Stimulated activated CD4-positive, alpha-beta T cell treated with anti-CD3 and anti-CD28 coated beads, Interleukin-1b, Interleukin-23, amount 100 ng/mL, for 48 hours (primary cell): ENCODE measurements at regions not wholly inside any gene's neighbourhood (a gene's known extent, or its start where the extent isn't known, plus 50 kb on each side); places are given as distances from the start of the nearest gene placed in this dataset.
"Not testable (repeated sequence)": the region's sequence is repeated elsewhere in the genome, so short reads cannot be mapped to it uniquely, and the experiment has no call there.

Experiments used
- DNase-seq: peaks from one replicate; pipeline ENCODE4 v3.0.0-alpha.2; 2020

DNA sequence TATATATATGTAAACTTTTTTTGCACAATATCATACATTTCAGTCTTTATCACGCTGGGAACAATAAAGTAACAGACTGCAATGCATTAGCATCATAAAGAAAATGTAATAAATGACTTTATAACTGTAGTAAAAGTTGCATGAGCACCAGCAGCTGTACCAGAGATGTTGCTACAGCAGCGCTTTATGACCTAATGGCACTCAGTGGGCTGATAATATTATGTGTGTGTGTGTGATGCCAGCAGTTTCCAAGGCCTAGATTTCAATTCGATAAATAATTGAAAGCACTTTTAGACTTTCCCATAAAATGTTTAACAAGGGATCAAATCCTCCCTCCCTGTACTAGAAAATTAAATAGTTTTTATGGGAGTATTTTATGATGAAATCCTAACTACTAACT, 367.6 kb upstream of the AGA start:
- DNase-seq, result no peak

- DNase-seq, result no peak
Measured at GRCh38 chr4:177810220-177810619, 368.0 kb upstream of the AGA start.

DNA sequence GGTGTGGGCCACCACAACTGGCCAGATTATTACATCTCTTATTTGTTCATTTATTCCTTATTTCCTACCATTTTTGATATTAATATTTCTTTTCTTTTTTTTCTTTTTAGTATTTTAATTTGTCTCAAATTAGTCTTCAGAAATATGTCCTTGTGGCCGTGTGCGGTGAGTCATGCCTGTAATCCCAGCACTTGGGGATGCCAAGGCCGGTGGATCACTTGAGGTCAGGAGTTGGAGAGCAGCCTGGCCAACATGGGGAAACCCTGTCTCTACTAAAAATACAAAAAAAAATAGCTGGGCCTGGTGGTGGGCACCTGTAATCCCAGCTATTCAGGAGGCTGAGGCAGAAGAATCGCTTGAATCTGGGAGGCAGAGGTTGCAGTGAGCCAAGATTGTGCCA, 376.2 kb upstream of the AGA start:
- not testable (repeated sequence) for DNase-seq

DNA sequence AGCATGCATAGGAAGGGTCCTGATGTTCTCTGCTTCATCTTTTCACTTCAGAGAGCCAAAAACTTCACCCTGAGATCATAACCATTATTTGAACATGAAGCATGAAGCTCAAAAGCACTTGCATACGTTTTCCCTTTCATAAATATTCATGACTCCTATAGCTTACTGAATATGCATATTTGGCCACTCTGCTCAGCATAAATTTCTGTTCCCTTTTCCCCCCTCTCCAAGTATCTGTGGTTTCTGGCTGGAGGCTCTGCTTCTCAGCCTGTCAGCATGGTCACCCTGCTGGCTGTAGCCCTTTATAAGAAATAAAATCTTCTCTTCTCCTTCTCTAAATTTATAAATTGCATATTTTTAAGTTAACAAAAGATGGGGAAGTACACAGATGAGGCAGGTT, 384.7 kb upstream of the AGA start:
- DNase-seq, result no peak

GRCh38 chr4:177841258-177841657, 399.0 kb upstream of the AGA start:
- DNase-seq, result no peak

DNA sequence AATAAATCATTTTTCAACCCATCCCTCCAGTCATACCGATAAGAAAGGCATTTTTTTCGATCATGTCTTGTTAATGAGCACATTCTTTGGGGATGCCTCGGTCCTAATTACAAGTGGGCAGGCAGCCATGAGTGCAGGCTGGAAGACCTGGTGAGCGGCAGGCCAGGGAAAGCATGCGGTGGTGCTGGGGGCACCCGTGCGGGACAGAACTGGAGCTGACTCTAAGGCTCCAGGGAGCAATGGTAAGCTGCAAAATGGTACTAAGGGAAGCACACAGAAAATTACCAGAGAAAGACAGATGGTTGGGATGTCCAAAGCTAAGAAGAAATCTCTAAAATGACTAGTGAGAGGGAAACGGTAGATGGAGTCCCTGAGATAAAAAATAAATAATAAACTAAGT, 411.0 kb upstream of the AGA start:
- no peak for DNase-seq

DNA sequence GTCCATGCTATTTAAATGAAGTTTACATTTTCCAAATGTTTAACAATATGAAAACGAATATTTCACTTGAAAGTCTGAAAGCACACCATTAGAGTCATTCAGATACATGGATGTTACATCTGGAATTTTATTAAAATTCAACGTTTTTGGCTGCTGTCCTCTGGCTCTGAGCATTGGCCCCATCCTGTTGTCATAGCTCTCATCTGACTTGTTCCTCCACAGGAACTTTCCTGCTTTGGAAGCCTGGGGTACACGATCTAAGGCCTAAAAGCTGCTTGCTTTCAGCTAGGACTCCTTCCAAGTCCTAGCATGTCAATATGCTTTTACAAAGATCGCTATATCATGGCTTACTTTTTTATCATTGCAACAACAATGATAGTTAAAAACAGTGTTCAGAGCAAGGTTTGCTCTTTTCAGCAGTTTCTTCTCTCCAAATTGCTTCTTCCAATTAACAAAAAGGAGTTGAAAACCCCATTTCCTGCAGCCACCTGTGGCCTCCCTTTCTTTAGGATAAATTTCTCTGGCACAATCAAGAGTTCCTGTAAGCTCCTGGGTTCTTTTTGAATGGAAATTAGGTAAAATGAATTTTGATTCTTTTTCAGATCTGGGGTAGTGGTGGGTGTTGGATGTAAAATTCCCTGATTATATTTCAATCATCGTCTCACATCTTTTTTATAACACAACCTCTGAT, 413.4 kb upstream of the AGA start:
- no peak for DNase-seq

- no peak for DNase-seq
Measured at GRCh38 chr4:177860171-177860570, 417.9 kb upstream of the AGA start.

DNA sequence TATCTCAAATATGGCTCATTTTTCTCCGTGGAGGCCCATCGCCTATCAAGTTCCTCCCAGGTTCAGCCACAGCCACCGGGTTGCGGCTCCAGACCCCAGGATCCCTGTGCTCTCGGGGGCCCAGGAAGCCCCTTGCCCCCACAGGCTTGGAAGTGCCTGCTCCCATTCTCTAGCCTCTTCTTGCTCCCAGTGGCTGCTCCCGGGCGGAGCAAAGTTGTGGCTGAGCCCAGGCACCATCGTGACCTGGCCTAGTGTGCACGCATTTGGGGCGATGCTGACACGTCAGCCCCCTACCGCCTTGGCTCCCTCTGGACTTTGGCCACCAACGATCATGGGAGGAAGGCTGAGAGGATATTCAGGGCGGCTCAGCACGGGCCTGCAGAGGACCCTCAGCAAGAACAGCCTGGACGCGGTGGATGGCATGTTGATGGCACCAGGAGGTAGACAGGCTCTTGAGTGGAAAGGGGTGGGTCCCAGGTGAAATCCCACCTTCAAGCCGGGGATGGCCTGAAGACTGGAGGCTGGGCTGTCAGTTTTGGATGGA, 419.4 kb upstream of the AGA start:
- DNase-seq, result no peak

GRCh38 chr4:177862541-177863176, 420.4 kb upstream of the AGA start:
- DNase-seq, result no peak

- DNase-seq, result no peak
Measured at GRCh38 chr4:177879851-177880250, 437.6 kb upstream of the AGA start.

DNA sequence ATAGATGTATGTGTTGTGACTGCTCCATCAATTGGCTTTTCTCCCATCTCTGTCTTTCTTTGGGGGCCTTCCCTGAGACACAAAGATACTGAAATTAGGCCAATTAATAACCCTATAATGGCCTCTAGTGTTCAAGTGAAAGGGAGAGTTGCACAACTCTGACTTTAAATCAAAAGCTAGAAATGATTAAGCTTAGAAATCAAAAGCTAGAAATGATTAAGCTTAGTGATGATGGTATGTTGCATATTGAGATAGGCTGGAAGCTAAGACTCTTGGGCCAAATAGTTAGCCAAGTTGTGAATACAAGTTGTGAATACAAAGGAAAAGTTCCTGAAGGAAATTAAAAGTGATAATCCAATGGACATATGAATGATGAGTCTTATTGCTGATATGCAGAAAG, 452.9 kb upstream of the AGA start:
- no peak for DNase-seq

DNA sequence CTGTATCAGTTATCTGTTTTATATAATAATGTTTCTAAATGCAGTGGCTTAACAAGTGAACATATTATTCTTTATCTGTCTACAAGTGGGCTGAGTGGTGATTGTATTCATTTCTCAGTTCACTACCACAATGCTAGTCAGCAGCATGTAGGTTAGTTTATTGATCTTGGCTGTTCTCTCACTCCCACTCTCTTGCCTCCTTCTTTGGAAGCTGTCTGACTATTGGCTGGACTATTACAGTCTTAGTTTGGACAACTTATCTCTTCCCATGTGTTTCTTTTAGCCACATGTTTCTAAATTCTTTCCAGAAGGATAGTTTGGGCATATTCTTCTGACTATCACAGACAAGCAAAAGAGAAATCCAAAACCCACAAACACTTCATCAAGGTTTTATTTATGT, 459.5 kb upstream of the AGA start:
- no peak for DNase-seq

DNA sequence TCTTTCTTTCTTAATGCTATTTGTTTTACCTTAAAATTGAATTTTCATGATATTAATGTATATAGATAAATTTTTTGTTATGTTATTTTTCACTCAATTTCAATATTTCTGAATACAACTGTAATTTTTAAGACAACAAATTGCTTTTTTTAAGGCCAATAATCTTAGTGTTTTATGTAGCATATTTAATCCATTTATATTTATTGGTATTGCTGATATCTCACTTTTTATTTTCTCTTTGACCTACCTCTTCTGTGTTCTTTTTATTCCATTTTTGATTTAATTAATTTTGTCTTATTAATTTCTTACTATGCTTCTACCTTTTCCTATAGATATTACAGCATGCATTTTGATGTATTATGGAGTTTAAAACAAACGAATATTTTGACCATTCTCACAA, 460.1 kb upstream of the AGA start:
- no peak for DNase-seq

- no peak for DNase-seq
Measured at GRCh38 chr4:177907736-177908424, 465.6 kb upstream of the AGA start.

GRCh38 chr4:177921715-177922114, 479.5 kb upstream of the AGA start:
- no peak for DNase-seq

- no peak for DNase-seq
Measured at GRCh38 chr4:177923888-177924287, 481.7 kb upstream of the AGA start.

GRCh38 chr4:177937041-177937440, 494.8 kb upstream of the AGA start:
- no peak for DNase-seq

- DNase-seq, result no peak
Measured at GRCh38 chr4:177938226-177938625, 496.0 kb upstream of the AGA start.

GRCh38 chr4:177945268-177945667, 503.0 kb upstream of the AGA start:
- DNase-seq, result no peak

GRCh38 chr4:177947607-177948006, 505.4 kb upstream of the AGA start:
- DNase-seq, result no peak

DNA sequence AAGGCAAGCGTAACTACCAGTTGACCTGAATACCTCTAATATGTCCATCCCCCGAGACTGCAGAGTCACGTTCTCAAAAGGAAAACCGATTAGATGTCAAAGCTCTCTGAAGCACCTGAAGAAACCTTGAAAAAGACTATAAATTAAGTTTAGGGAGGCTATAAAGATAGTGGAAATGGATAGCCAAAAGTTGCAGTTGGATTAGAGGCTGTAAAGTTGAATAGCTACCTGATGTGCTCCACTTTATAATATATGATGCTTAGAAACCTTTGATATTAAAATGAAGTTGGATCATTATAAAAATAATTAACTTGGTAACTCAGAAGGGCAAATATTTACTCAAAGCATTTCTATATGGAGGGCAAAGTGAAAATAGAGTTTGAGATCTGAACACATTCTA, 506.6 kb upstream of the AGA start:
- DNase-seq, result no peak

DNA sequence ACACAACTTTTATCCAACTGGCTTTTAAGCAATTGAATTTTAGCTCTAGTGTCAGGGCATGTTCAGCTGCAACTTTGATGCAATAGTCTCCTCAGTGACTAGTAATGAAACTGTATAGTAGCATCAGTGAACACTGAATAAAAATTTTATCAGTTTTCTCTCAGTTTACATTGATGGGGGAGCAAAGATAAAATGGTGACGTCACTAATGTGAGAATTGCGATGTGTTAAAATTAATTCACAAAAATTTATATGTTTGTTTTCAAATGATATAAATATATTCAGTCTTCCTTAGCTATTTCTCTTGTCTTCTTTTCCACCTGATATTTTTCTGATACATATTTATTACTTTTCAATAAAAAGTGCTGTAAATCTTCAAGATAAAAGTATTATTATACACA, 508.8 kb upstream of the AGA start:
- no peak for DNase-seq

DNA sequence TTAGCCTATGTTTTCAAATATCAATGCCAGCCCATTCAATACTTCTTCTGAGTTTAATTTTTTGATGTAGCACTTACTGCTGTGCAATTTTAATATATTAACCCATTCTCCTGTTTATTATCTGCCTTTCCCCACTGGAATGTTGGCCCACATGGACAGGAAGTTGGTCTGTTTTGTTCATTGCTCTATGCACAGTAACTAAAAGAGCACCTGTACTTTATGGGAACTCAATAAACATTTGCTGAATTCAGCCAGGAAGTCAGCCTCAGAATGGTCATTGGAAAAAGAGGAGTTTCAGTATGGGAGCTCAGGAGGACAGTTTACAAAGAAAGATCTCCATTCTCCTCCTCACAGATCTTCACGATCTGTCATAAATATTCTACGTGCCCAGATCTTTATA, 510.5 kb upstream of the AGA start:
- no peak for DNase-seq
